ENCODE measurements at regions not wholly inside any gene's neighbourhood (a gene's known extent, or its start where the extent isn't known, plus 50 kb on each side); places are given as distances from the start of the nearest gene placed in this dataset.

GRCh38 chr16:35298460-35299243, 1839.2 kb downstream of the TP53TG3F start:
- no peak for DNase-seq

- DNase-seq = no peak
These were observed 1843.4 kb downstream of the TP53TG3F start for GRCh38 chr16:35302859-35303258.

GRCh38 chr16:35305476-35305875, 1846.1 kb downstream of the TP53TG3F start:
- no peak for DNase-seq

- peak; percentile 28 for DNase-seq
These were observed 1847.5 kb downstream of the TP53TG3F start for GRCh38 chr16:35306915-35307314.

- no peak for DNase-seq
These were observed 1849.3 kb downstream of the TP53TG3F start for GRCh38 chr16:35308674-35309073.

GRCh38 chr16:35310999-35311398, 1851.6 kb downstream of the TP53TG3F start:
- DNase-seq = no peak

GRCh38 chr16:35311475-35311874, 1852.1 kb downstream of the TP53TG3F start:
- no peak for DNase-seq

- DNase-seq = no peak
These were observed 1854.9 kb downstream of the TP53TG3F start for GRCh38 chr16:35314298-35314697.

GRCh38 chr16:35319536-35320192, 1860.3 kb downstream of the TP53TG3F start:
- DNase-seq = no peak

GRCh38 chr16:35325936-35326335, 1866.5 kb downstream of the TP53TG3F start:
- DNase-seq = no peak

GRCh38 chr16:35339337-35339736, 1879.9 kb downstream of the TP53TG3F start:
- DNase-seq = no peak

- DNase-seq = no peak
These were observed 1882.6 kb downstream of the TP53TG3F start for GRCh38 chr16:35342012-35342411.

- DNase-seq = no peak
These were observed 1884.8 kb downstream of the TP53TG3F start for GRCh38 chr16:35344012-35344762.

- DNase-seq = no peak
These were observed 1893.0 kb downstream of the TP53TG3F start for GRCh38 chr16:35352431-35352830.

- no peak for DNase-seq
These were observed 1904.1 kb downstream of the TP53TG3F start for GRCh38 chr16:35363510-35363909.

- DNase-seq = no peak
These were observed 1904.9 kb downstream of the TP53TG3F start for GRCh38 chr16:35364263-35364662.

GRCh38 chr16:35365675-35366074, 1906.3 kb downstream of the TP53TG3F start:
- DNase-seq = no peak

GRCh38 chr16:35370617-35371016, 1911.2 kb downstream of the TP53TG3F start:
- no peak for DNase-seq

- DNase-seq = no peak
These were observed 1917.7 kb downstream of the TP53TG3F start for GRCh38 chr16:35377142-35377541.

GRCh38 chr16:35386619-35387018, 1927.2 kb downstream of the TP53TG3F start:
- DNase-seq = no peak

GRCh38 chr16:35391328-35391727, 1931.9 kb downstream of the TP53TG3F start:
- DNase-seq = peak; percentile 34

GRCh38 chr16:35398180-35398579, 1938.8 kb downstream of the TP53TG3F start:
- no peak for DNase-seq

GRCh38 chr16:35399133-35399532, 1939.7 kb downstream of the TP53TG3F start:
- no peak for DNase-seq

- no peak for DNase-seq
These were observed 1944.9 kb downstream of the TP53TG3F start for GRCh38 chr16:35404273-35404672.
